ENCODE measurements at regions not wholly inside any gene's neighbourhood (a gene's known extent, or its start where the extent isn't known, plus 50 kb on each side); places are given as distances from the start of the nearest gene placed in this dataset.

DNA sequence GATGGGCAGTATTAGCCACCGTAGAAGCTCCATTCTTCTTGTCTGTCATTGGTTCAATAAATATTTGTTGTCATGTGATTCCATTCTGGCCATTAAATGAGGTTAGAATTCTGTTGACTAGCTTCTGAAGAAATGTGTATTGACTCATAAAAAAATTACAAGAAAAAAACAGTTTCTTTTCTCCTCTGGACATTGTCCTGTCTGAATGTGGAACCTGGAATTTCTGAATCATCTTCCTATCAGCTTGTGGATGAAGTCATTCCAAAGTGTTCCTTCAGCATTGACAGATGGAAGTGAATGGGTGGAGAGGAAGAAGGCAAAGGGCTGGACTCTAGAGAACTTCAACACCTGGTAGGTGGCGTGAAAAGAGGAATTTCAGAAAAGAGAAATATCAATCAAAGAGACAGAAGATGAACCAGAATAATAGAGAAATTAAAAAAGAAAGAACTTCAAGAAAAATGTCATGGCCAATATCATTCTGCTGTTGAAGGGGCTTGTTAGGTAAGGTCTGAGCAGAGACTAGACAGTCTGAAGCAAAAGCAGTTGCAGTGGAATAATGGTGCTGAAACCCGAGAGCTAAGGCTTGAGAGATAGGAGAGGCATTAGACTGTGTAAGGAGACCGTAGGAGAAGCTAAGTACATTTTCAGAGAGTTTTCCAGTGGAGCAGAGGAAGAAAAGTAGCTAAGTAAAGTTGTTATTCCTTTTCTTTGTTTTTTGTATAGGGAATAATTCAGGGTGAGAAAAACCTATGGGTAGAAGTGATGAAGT, 806.6 kb downstream of the SQOR start:
- no peaks in the 10 kb centered on the region for H3K27me3 ChIP-seq
- no peaks in the 10 kb centered on the region for H3K36me3 ChIP-seq
- no peak for DNase-seq
- WGBS, 3 donors, result 59 to 79% (median 69%) methylated on average over 4 of the region's 4 CpGs
- no peaks in the 10 kb centered on the region for H3K9me3 ChIP-seq
- H3K27ac ChIP-seq, result no peak overlapping the region
- TF ChIP-seq POLR2A (IDR thresholded peaks at IDR 0.05) (no peak), EP300 (IDR thresholded peaks at IDR 0.05) (no peak)
- TF ChIP-seq, protein P1, sequence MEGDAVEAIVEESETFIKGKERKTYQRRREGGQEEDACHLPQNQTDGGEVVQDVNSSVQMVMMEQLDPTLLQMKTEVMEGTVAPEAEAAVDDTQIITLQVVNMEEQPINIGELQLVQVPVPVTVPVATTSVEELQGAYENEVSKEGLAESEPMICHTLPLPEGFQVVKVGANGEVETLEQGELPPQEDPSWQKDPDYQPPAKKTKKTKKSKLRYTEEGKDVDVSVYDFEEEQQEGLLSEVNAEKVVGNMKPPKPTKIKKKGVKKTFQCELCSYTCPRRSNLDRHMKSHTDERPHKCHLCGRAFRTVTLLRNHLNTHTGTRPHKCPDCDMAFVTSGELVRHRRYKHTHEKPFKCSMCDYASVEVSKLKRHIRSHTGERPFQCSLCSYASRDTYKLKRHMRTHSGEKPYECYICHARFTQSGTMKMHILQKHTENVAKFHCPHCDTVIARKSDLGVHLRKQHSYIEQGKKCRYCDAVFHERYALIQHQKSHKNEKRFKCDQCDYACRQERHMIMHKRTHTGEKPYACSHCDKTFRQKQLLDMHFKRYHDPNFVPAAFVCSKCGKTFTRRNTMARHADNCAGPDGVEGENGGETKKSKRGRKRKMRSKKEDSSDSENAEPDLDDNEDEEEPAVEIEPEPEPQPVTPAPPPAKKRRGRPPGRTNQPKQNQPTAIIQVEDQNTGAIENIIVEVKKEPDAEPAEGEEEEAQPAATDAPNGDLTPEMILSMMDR (IDR thresholded peaks at IDR 0.05), result no peak
- intact Hi-C loops (cut with DNase I), result no loop called here
- H3K4me3 ChIP-seq, result no peak overlapping the region
- H3K4me1 ChIP-seq (ENCODE audit: insufficient read depth), result no peaks in the 10 kb centered on the region

DNA sequence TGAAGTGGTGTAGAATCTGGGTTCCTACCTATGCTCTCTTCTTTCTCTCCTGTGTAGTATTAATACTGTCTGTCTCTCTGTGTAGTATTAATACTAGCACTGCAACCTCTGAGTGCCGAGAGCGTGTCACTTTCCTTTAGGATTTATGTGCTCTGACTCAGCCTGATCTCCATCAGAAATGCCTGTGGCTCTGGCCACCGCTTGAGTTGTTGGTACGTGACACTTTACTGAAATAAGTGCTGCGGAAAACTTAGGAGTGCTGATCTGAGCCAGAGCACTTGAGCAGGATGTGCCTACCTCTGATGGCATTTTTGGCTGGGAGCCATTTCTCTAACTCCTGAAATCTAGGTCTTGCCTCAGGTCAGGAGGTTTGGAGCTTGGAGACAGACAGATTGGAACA, 807.4 kb downstream of the SQOR start:
- no peaks in the 10 kb centered on the region for H3K9me3 ChIP-seq
- no peaks in the 10 kb centered on the region for H3K27me3 ChIP-seq
- no peaks in the 10 kb centered on the region for H3K36me3 ChIP-seq
- H3K27ac ChIP-seq, result no peak overlapping the region
- no peak for TF ChIP-seq EP300 (IDR thresholded peaks at IDR 0.05)
- TF ChIP-seq, protein P1 (IDR thresholded peaks at IDR 0.05), result no peak
- no peak for TF ChIP-seq POLR2A (IDR thresholded peaks at IDR 0.05)
- no peaks in the 10 kb centered on the region for H3K4me1 ChIP-seq (ENCODE audit: insufficient read depth)
- WGBS, 3 donors, result 86 to 88% (median 86%) methylated on average over 5 of the region's 5 CpGs
- DNase-seq, result no peak
- intact Hi-C loops (cut with DNase I), result no loop called here
- H3K4me3 ChIP-seq, result no peak overlapping the region

DNA sequence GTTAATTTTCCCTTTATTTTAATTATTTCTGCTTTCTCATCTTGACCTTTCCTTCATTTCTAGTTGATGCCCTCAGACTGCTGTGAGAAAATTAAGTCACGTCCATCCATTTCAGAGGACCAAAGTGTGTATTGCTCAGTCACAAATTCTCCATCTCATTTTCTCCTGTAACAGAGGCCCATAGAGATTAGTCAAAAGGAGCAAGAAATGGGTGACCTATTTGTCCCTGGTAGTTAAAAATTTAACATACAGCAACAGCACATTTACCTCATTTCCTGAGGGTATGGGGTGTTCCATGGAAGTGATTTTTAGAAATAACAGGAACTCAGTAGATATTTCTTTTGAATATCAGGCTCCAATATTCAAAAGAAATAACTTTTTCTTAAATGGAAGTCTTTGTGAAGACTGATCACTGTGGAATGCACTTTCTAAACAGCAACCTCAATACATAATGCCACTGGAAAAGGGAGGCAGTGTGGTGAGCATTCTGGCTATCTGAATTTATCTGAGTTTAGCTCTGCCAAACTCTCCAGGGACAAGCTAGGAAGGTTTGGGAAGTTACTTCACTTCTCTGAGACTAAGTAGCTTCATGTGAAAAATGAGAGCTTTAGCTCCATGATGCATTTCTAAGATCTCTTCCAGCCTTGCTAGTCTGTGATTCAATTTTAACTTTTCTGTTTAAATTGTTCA, 808.2 kb downstream of the SQOR start:
- no peak overlapping the region for H3K27ac ChIP-seq
- DNase-seq, result no peak
- H3K36me3 ChIP-seq, result no peaks in the 10 kb centered on the region
- no peaks in the 10 kb centered on the region for H3K4me1 ChIP-seq (ENCODE audit: insufficient read depth)
- TF ChIP-seq EP300 (IDR thresholded peaks at IDR 0.05) (no peak), POLR2A (IDR thresholded peaks at IDR 0.05) (no peak)
- TF ChIP-seq, protein P1 (IDR thresholded peaks at IDR 0.05), result no peak
- no peaks in the 10 kb centered on the region for H3K9me3 ChIP-seq
- intact Hi-C loops (cut with DNase I), result no loop called here
- 80 to 96% (median 91%) methylated on average over 1 of the region's 1 CpG for WGBS, 3 donors
- H3K27me3 ChIP-seq, result no peaks in the 10 kb centered on the region
- no peak overlapping the region for H3K4me3 ChIP-seq

DNA sequence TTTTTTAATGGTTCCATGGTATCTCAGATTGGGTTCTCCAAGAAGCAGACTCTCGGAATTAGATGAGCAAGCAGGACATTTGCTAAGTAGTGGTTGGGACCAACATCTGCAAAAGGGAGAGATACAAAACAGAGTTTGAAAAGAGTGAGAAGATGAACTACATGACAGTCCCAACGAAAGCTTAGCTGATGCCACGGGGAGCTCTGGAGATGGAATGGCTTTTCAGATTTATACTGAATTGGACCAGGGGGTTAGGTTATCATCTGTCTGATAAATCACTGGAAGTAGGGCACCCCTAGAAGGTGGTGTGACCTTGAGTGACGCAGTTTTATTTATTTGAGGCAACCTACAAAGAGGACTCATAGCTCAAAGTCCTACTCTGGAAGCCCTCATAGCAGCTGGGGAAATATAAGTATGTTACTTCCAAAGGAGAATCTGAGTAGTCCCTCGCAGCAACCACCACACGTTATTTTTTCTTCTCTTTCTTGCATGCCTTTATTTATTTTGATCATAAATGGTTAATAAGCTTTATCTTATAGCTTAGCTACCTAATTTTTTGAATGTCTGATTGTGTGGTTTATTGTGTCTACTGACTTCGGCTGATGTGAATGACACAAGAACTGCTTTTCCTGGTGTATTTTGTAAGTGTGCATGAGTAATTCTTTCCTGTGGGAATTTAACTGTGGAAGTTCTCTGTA, 815.4 kb downstream of the SQOR start:
- no peak overlapping the region for H3K4me3 ChIP-seq
- intact Hi-C loops (cut with DNase I), result no loop called here
- H3K4me1 ChIP-seq (ENCODE audit: insufficient read depth), result no peaks in the 10 kb centered on the region
- H3K27me3 ChIP-seq, result no peaks in the 10 kb centered on the region
- no peak for DNase-seq
- WGBS, 3 donors, result 62 to 79% (median 67%) methylated on average over 7 of the region's 7 CpGs
- no peaks in the 10 kb centered on the region for H3K36me3 ChIP-seq
- no peak overlapping the region for H3K27ac ChIP-seq
- H3K9me3 ChIP-seq, result no peaks in the 10 kb centered on the region
- TF ChIP-seq POLR2A (IDR thresholded peaks at IDR 0.05) (no peak), EP300 (IDR thresholded peaks at IDR 0.05) (no peak)
- TF ChIP-seq, protein P1 (IDR thresholded peaks at IDR 0.05), result no peak
